Fibroblast of skin of scalp (primary cell): ENCODE measurements at regions not wholly inside any gene's neighbourhood (a gene's known extent, or its start where the extent isn't known, plus 50 kb on each side); places are given as distances from the start of the nearest gene placed in this dataset.
"Not testable (repeated sequence)": the region's sequence is repeated elsewhere in the genome, so short reads cannot be mapped to it uniquely, and the experiment has no call there.

Source experiments
- DNase-seq: peaks from one replicate; pipeline ENCODE4 v3.0.0-alpha.2; 2013

DNA sequence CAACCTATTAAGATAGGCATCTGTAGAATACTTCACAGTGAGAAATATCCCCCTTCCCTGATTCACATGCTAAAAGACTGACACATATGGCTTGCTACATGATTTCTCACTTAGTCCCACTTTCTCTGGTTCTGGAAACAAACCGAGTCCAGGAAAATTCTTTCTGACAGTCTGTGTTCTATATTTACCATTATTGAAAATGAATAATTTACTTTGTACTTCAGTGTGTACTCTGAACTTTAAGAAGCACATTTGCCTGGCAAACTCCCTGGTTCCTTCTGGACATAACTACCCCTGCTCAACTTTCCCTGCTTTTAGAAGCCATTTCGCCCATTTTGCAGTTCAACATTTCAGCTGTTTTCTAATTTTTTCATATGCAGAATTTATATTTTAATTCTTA is 53.6 kb downstream of the APCS start:
- DNase-seq = no peak

- no peak for DNase-seq
These were observed 59.1 kb downstream of the APCS start for GRCh38 chr1:159646687-159647086.

GRCh38 chr1:159647616-159648015 is 60.0 kb downstream of the APCS start:
- DNase-seq = no peak

GRCh38 chr1:159652506-159652905 is 61.9 kb downstream of the CRP start:
- peak; percentile 36 for DNase-seq

DNA sequence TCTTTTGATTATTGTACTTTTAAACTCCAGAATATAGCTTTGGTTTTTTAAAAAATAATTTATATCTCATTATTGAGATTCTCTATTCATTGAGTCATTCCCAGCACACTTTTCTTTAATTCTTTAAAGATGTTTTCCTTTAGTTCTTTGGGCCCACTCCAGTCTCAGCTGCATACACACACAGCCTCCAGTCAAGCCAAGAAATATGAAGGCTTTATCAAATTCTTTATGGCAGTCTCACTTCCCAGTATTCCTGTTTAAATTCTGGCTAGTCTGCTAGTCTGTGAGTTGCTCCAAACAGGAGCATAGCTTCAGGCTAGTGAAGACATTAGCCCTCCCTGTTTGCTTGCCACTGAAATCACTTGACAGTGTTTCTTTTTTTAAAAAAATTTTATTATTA is 61.2 kb downstream of the CRP start:
- peak; percentile 76 for DNase-seq

DNA sequence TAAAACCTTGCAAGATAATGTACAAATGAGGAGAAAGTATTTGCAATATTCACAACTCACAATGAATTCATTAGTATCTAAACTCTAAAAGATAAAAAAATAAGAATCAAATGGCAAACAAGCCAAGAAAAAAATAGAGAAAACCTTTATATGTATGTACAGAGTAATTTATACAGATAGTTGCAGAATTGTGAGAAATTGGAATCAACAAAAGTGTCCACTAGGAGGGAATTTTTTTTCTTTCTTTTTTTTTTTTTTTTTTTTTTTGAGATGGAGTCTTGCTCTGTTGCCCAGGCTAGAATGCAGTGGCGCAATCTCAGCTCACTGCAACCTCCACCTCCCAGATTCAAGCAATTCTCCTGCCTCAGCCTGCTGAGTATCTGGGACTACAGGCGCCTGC is 56.9 kb downstream of the CRP start:
- not testable (repeated sequence) for DNase-seq
